GM19023 (cell line): ENCODE measurements at regions not wholly inside any gene's neighbourhood (a gene's known extent, or its start where the extent isn't known, plus 50 kb on each side); places are given as distances from the start of the nearest gene placed in this dataset.
"Not testable (repeated sequence)": the region's sequence is repeated elsewhere in the genome, so short reads cannot be mapped to it uniquely, and the experiment has no call there.

Experiments
- ATAC-seq: cut with Tn5 transposase; IDR thresholded peaks from one replicate; pipeline ENCODE4 v1.9.1; 2021; ENCODE audit warnings: mild to moderate bottlenecking, moderate library complexity; ENCODE audit not compliant: unreplicated experiment

GRCh38 chr2:13156916-13157315 is 440.2 kb downstream of the TRIB2 start:
- no peak for ATAC-seq

GRCh38 chr2:13158466-13158865 is 441.7 kb downstream of the TRIB2 start:
- ATAC-seq = no peak

DNA sequence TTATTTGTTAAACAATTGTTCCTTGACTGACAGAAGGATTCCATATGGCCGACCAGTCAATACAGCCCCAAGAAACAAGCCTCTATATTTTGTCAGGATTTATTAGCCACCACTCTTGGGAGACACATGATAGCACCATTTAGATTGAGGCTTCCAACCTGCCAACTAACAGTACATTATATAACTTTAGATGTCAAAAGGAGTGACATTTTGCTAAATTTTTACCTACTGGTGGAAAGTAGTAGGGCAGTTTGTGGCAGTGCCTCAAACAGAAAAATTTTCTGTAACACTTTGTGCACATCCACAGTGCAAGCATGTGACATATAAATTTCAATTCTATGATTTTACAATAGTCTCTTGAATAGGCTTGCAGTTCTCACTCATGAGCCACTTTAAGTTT is 464.0 kb downstream of the TRIB2 start:
- ATAC-seq = no peak

GRCh38 chr2:13193075-13193474 is 476.3 kb downstream of the TRIB2 start:
- ATAC-seq = peak; percentile 96

- peak; percentile 47 for ATAC-seq
These were observed 477.2 kb downstream of the TRIB2 start for GRCh38 chr2:13193900-13194299.

DNA sequence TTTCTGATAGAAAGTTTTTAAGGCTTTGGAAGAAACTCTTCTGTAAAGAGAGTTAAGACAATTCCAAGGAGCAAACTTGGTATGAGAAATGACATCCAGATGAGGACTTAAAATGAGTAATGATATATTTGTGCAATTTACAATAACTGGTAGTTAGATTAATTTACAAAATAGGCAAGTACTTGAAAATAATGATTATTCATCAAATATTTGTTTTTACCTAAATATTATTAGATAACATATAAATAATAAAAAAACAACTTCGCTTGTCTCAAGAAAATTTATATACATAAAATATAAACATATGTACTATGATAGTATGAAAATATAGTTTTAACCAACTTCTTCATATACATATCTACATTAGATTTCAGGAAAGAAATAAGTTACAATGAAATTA is 478.5 kb downstream of the TRIB2 start:
- no peak for ATAC-seq

GRCh38 chr2:13197248-13197647 is 480.5 kb downstream of the TRIB2 start:
- ATAC-seq = no peak

GRCh38 chr2:13201924-13202323 is 485.2 kb downstream of the TRIB2 start:
- no peak for ATAC-seq

DNA sequence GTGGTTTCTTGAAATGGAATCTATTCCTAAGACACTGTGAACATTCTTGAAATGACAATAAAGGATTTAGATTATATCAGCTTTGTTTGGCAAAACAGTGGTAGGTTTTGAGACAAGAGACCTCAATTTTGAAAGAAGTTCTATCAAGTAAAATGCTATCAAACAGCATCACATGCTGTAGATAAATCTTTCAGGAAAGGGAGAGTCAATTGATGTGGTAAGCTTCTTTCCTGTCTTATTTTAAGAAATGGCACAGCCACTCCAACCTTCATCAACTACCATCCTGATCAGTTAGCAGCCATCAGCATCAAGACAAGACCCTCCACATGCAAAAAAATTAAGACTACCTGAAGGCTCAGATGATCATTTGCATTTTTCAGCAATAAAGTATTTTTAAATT is 495.4 kb downstream of the TRIB2 start:
- no peak for ATAC-seq

GRCh38 chr2:13218205-13218604 is 501.5 kb downstream of the TRIB2 start:
- no peak for ATAC-seq

- no peak for ATAC-seq
These were observed 510.8 kb downstream of the TRIB2 start for GRCh38 chr2:13227578-13227977.

DNA sequence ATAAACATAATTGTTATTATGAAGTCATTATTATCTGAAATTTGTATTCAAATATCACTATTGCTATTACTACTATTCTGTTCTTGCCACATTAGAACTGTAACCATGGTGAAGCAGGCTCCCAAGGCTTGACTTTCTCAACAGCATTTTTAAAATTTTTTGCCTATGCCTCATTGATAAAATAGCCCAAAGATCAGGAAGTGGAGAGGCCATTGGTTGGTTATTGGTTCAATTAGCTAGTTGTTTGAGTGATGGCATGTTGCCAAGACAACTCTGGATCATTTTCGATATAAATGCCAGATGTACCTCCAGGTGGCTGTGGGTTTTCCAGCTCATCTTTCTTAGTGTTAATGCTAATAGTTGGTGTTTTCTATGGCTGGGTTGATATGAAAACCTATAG is 513.5 kb downstream of the TRIB2 start:
- ATAC-seq = no peak

DNA sequence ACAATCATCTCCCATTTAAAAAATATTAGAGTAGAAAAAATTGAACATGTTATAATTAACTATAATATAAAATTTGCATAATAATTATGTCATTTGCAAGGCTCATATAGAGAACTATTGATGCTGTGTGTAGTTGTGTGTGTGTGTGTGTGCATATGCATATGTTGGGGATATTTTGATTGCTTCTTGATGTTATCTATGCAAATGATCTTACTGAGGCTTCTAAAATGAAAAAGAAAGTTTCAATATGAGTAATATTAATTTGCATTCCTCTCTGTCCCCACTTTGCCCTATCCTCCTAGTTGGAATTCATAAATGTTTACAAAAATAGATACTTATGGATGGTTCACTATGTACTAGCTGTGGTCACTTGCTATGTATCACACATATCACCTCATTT is 523.3 kb downstream of the TRIB2 start:
- no peak for ATAC-seq

DNA sequence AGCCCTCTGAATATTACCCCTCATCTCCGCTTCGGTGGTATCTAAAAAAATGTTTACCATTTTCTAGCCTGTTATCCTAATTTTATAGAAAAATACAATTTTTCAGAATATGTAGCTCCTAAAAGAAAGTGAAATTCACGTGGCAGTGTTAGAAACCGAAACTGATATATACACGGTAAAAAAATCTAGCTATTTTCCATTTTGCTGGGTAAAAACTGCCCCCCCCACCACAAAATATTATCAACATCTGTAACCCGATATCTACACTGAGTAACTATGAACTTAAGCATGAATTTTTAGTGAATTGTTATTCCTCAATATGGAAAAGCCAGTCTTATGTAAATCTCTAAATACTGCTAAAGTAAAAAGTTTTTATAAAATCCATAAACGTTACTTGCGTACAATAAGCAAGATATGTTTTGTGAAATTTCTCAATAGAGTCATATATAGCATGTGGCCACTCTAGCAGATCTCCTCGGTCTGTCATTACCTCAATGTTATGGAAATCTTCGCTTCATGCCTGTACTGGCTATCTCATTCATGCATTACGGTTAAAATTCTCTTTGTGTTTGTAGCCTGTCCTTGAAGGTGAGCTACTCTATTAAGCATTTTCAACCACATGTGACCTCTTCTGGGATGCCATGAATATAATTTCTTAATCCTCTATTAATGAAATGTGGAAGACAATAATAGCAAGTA is 524.2 kb downstream of the TRIB2 start:
- ATAC-seq = no peak

DNA sequence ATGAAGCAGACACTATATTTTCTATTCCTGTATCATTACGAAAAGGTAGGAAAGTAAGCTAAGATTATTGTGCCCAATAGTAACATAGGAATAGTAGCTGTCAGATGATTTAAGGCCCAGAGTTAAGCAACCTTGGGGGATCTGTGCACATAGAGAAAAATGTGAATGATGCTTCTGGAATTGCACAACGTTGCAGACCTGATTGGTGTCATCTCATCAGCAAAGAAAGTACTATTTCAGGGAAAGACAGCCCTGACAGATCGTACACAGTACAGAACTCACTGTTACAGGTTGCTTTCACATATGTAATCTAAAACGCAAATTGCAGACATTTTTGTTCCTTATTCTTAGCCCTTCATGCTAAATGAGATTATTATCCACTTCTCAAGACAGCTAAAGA is 535.9 kb downstream of the TRIB2 start:
- ATAC-seq = no peak

DNA sequence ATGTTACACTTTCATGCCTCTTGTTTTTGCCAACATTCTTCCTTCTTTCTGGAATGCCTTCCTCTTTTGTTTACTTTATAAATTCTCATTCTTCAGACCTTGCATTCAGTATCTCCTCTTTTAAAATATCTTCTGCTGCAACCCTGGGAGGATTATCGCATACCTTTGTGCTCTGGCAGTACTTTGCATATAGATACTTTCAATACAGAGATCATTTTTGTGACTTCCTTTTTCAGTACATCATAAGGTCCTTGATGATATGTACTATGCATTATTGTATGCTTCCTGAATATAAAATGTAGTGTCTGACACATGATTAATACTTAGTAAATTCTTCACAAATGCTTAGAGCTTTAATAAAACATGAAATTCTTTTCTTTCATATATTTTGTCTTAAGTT is 538.7 kb downstream of the TRIB2 start:
- ATAC-seq = no peak

- no peak for ATAC-seq
These were observed 543.7 kb downstream of the TRIB2 start for GRCh38 chr2:13260402-13260801.

- no peak for ATAC-seq
These were observed 549.4 kb downstream of the TRIB2 start for GRCh38 chr2:13266166-13266565.

DNA sequence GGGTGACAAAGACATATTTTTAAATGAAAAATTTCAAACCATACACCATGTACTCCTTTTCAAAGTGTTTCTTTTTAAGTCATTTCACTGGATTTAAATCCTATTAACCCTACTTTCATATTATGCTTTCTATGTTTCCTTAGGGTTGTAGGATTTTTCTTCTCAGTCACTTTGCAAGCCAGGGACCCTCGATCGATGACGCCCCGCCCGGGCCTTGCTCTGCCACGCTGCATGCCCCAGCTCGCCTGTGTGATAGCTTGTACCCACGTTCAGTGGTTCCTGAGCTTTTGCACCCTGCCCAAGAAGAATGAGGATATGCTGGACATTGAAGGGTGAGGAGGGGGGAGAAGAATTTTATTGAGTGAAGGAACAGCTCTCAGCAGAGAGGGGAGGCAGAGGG is 568.0 kb downstream of the TRIB2 start:
- ATAC-seq = no peak

- ATAC-seq = no peak
These were observed 572.6 kb downstream of the TRIB2 start for GRCh38 chr2:13289310-13289709.

DNA sequence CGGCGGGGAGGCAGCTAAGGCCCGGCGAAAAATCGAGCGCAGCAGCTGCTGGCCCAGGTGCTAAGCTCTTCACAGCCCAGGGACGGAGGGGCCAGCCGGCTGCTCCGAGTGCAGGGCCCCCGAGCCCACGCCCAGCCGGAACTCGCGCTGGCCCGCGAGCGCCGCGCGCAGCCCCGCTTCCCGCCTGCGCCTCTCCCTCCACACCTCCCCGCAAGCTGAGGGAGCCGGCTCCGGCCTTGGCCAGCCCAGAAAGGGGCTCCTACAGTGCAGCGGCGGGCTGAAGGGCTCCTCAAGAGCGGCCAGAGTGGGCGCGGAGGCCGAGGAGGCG is 591.7 kb downstream of the TRIB2 start:
- ATAC-seq = not testable (repeated sequence)

DNA sequence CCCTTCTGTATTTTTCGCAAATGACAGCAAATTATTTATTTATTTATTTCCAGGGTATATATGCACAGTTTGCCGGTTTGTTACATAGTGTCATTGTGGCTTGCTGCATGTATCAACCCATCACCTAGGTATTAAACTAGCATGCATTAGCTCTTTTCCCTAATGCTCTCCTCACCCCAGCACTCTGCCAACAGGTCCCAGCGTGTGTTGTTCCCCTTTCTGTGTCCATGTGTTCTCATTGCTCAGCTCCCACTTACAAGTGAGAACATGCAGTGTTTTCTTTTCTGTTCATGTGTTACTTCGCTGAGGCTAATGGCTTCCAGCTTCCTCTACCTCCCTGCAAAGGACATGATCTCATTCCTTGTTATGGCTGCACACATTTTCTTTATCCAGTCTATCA is 592.3 kb downstream of the TRIB2 start:
- no peak for ATAC-seq

GRCh38 chr2:13332060-13332459 is 615.3 kb downstream of the TRIB2 start:
- ATAC-seq = no peak
